OCI-LY3 (cell line): ENCODE measurements at regions not wholly inside any gene's neighbourhood (a gene's known extent, or its start where the extent isn't known, plus 50 kb on each side); places are given as distances from the start of the nearest gene placed in this dataset.

Experiments
- H2AFZ ChIP-seq: fragments of 200-600, 300-600 bp; shearing (Covaris generic); 2 replicates; pipeline ENCODE4 v1.6.0; 2014; ENCODE audit warnings: antibody characterized with exemption, low read depth, low read length
- H3K27ac ChIP-seq: fragments of 200-600, 300-600 bp; sonication (generic); 2 replicates; pipeline ENCODE4 v1.5.1; 2014; ENCODE audit warnings: mild to moderate bottlenecking, low read length, moderate library complexity, mixed read lengths
- H3K27me3 ChIP-seq: fragments of 200-600, 300-600 bp; sonication (generic); 2 replicates; pipeline ENCODE4 v1.6.1; 2014; ENCODE audit warnings: low read depth, low read length, mixed read lengths
- H3K36me3 ChIP-seq: fragments of 200-600, 300-600 bp; sonication (generic); replicated peaks from 2 replicates; pipeline ENCODE3; 2014; ENCODE audit warnings: low read depth, low read length, mixed read lengths
- H3K4me1 ChIP-seq: fragments of 300-600, 200-600 bp; sonication (generic); 2 replicates; pipeline ENCODE4 v1.6.1; 2014; ENCODE audit warnings: low read length, mixed read lengths
- H3K4me2 ChIP-seq: fragments of 200-600, 300-600 bp; sonication (generic); 2 replicates; pipeline ENCODE4 v1.6.1; 2014; ENCODE audit warnings: low read length, mixed read lengths
- H3K4me3 ChIP-seq: fragments of 300-600, 200-600 bp; sonication (generic); 2 replicates; pipeline ENCODE4 v1.5.1; 2014; ENCODE audit warnings: antibody characterized with exemption, mild to moderate bottlenecking, low read length, moderate library complexity
- H3K79me2 ChIP-seq: fragments of 300-600, 200-600 bp; shearing (Covaris generic); 2 replicates; pipeline ENCODE4 v1.6.1; 2014; ENCODE audit warnings: mild to moderate bottlenecking, low read length, mixed read lengths
- H3K9ac ChIP-seq: fragments of 300-600, 200-600 bp; shearing (Covaris generic); 2 replicates; pipeline ENCODE4 v1.6.0; 2014; ENCODE audit warnings: mild to moderate bottlenecking, low read length, moderate library complexity
- H3K9me3 ChIP-seq: fragments of 200-600, 300-600 bp; shearing (Covaris generic); 2 replicates; pipeline ENCODE4 v1.6.1; 2014; ENCODE audit warnings: low read length, mixed read lengths; ENCODE audit not compliant: insufficient read depth
- H4K20me1 ChIP-seq: fragments of 200-600, 300-600 bp; sonication (generic); 2 replicates; pipeline ENCODE4 v1.6.1; 2016; ENCODE audit warnings: low read length, mixed read lengths; ENCODE audit not compliant: insufficient read depth
- CTCF ChIP-seq: fragments of 200-600, 300-600 bp; sonication (generic); IDR thresholded peaks from 2 replicates; pipeline ENCODE4 v1.5.1; 2014; ENCODE audit warnings: antibody characterized with exemption, low read length, low read depth
- EZH2phosphoT487 ChIP-seq: fragments of 200-600 bp; shearing (Covaris generic); IDR thresholded peaks from 2 replicates; pipeline ENCODE4 v1.6.1; 2018; ENCODE audit warnings: antibody characterized with exemption, mixed run types, low read depth

- H3K4me3 ChIP-seq, result no peak overlapping the region
- no peaks in the 10 kb centered on the region for H3K79me2 ChIP-seq
- TF ChIP-seq EZH2phosphoT487 (no peak), CTCF (no peak)
- H3K9ac ChIP-seq, result no peak overlapping the region
- H3K27ac ChIP-seq, result no peak overlapping the region
- H4K20me1 ChIP-seq, result no peaks in the 10 kb centered on the region
- no peaks in the 10 kb centered on the region for H3K36me3 ChIP-seq
- H3K4me1 ChIP-seq, result no peaks in the 10 kb centered on the region
- no peak overlapping the region for H3K4me2 ChIP-seq
- H2AFZ ChIP-seq, result no peak overlapping the region
- peaks cover 13% of the 10 kb centered on the region; the same call in 1 of the 2 replicates for H3K27me3 ChIP-seq
- 0 out of 2 replicates have a peak, but pooled peaks cover 3% of the 10 kb centered on the region for H3K9me3 ChIP-seq
These were observed 278.0 kb upstream of the CDH4 start for GRCh38 chr20:60974022-60974421.

DNA sequence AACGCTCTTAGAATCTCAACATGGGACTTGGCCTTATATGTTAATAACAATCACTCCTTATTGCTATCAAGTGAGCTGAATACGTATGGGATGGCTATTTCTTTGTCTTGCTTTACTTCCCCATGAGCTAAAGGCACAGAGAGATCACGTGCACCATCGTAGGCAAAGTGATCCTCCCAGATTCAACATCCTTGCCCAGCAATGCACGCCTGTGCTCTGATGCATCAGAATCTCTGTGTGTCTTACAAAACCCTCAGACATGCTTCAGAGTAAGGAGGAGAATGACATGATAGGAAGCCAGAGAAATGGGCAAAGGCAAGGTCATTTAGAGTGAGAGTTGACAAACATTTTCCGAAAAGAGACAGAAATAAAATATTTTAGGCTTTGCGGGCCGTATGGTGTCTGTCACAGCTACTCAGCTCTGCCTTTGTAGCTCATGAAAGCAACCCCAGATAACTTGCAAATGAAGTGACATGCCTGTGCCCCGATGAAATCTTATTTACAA lies 277.6 kb upstream of the CDH4 start:
- Histone ChIP-seq H3K9ac (no peak overlapping the region), H3K36me3 (no peaks in the 10 kb centered on the region), H3K27ac (no peak overlapping the region), H3K79me2 (no peaks in the 10 kb centered on the region), H3K27me3 (peaks cover 13% of the 10 kb centered on the region; the same call in 1 of the 2 replicates), H3K4me3 (no peak overlapping the region), H4K20me1 (no peaks in the 10 kb centered on the region), H3K4me1 (no peaks in the 10 kb centered on the region), H3K4me2 (no peak overlapping the region), H2AFZ (no peak overlapping the region), H3K9me3 (0 out of 2 replicates have a peak, but pooled peaks cover 3% of the 10 kb centered on the region)
- no peak for TF ChIP-seq EZH2phosphoT487
- no peak for TF ChIP-seq CTCF

DNA sequence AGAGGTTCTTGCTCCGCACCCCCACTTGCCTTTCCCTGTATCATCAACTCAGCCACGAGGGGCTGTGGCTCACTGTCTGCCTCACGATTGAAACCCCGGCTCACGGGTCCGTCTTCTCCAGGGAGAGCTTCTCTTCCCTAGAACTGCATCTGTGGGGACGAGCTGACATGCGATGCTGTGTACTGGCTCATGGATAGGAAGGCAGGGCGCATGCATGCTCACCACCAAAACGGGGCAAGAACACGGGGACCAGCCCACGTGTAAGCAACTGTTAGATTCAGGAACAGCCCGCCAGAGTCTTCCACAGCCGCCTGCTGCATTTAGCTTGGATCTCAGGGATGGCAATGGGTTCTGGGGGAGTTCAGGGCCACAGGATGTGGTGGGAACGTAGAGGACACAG lies 275.9 kb upstream of the CDH4 start:
- H3K79me2 ChIP-seq, result no peaks in the 10 kb centered on the region
- 0 out of 2 replicates have a peak, but pooled peaks cover 3% of the 10 kb centered on the region for H3K9me3 ChIP-seq
- H3K27me3 ChIP-seq, result 0 out of 2 replicates have a peak, but pooled peaks cover 5% of the 10 kb centered on the region
- H3K4me2 ChIP-seq, result no peak overlapping the region
- H2AFZ ChIP-seq, result no peak overlapping the region
- no peak overlapping the region for H3K4me3 ChIP-seq
- no peaks in the 10 kb centered on the region for H3K36me3 ChIP-seq
- TF ChIP-seq CTCF (no peak), EZH2phosphoT487 (no peak)
- H3K4me1 ChIP-seq, result no peaks in the 10 kb centered on the region
- H4K20me1 ChIP-seq, result no peaks in the 10 kb centered on the region
- no peak overlapping the region for H3K9ac ChIP-seq
- H3K27ac ChIP-seq, result no peak overlapping the region

DNA sequence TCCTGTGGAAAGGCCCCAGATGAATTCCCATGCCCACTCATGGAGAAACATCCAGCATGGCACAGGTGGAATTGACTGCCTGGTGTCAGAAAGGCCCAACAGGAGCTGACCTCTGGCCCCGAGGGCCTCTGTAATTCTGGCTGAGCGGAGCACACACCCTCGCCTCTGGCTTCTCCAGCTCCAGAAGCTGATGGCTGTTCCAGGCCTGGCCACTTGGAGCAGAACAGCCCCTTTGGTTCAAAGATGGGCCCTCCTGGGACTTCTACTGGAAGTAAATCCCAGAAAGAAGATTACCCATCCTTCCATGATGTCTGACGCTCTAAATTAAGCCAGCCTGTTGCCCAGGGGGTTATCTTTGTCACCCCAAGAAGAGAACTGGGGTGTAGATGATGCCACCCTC lies 275.1 kb upstream of the CDH4 start:
- Histone ChIP-seq H3K4me3 (no peak overlapping the region), H3K4me1 (no peaks in the 10 kb centered on the region), H3K4me2 (no peak overlapping the region), H4K20me1 (no peaks in the 10 kb centered on the region), H3K27ac (no peak overlapping the region), H3K9ac (no peak overlapping the region), H3K9me3 (0 out of 2 replicates have a peak, but pooled peaks cover 3% of the 10 kb centered on the region), H3K36me3 (no peaks in the 10 kb centered on the region), H3K27me3 (no peaks in the 10 kb centered on the region), H2AFZ (no peak overlapping the region), H3K79me2 (no peaks in the 10 kb centered on the region)
- TF ChIP-seq CTCF (no peak), EZH2phosphoT487 (no peak)
